GM23338 (cell line): ENCODE measurements at regions not wholly inside any gene's neighbourhood (a gene's known extent, or its start where the extent isn't known, plus 50 kb on each side); places are given as distances from the start of the nearest gene placed in this dataset.

ENCODE experiments used
- ATAC-seq: fragments of 200-7000 bp; cut with Tn5 transposase; 3 replicates; pipeline ENCODE4 v1.9.1; 2020
- DNase-seq: peaks from one replicate; pipeline ENCODE4 v3.0.0-alpha.2; 2015; ENCODE audit warnings: low spot score
- H2AFZ ChIP-seq: fragments of 200-600 bp; sonication (generic); 2 replicates; pipeline ENCODE4 v1.8.0; 2016; ENCODE audit warnings: antibody characterized with exemption, mild to moderate bottlenecking, moderate library complexity
- H3F3A ChIP-seq: fragments of 200-600 bp; sonication (generic); replicated peaks from 2 replicates; pipeline ENCODE4 v1.8.0; 2017; ENCODE audit warnings: antibody characterized with exemption, mixed run types, low read depth
- H3K27ac ChIP-seq: fragments of 200-600 bp; sonication (generic); 2 replicates; pipeline ENCODE4 v1.6.1; 2016; ENCODE audit warnings: low read depth
- H3K27me3 ChIP-seq: fragments of 200-600 bp; sonication (generic); 2 replicates; pipeline ENCODE4 v1.8.0; 2016; ENCODE audit warnings: mild to moderate bottlenecking, mixed run types, moderate library complexity; ENCODE audit not compliant: insufficient read depth
- H3K36me3 ChIP-seq: fragments of 200-600 bp; sonication (generic); 2 replicates; pipeline ENCODE4 v1.8.0; 2016; ENCODE audit warnings: mild to moderate bottlenecking; ENCODE audit not compliant: insufficient read depth
- H3K4me1 ChIP-seq: fragments of 200-600 bp; sonication (generic); 2 replicates; pipeline ENCODE4 v1.8.0; 2016; ENCODE audit warnings: mild to moderate bottlenecking, moderate library complexity; ENCODE audit not compliant: insufficient read depth
- H3K4me2 ChIP-seq: fragments of 200-600 bp; sonication (generic); 2 replicates; pipeline ENCODE4 v1.7.1; 2017; ENCODE audit warnings: mixed run types
- H3K4me3 ChIP-seq: fragments of 200-600 bp; sonication (generic); 2 replicates; pipeline ENCODE4 v1.6.1; 2016; ENCODE audit warnings: mixed run types
- H3K79me2 ChIP-seq: fragments of 200-600 bp; sonication (generic); replicated peaks from 2 replicates; pipeline ENCODE4 v1.8.0; 2017; ENCODE audit warnings: mild to moderate bottlenecking; ENCODE audit not compliant: insufficient read depth
- H3K9me2 ChIP-seq: fragments of 200-600 bp; sonication (generic); 2 replicates; pipeline ENCODE4 v1.8.0; 2017; ENCODE audit not compliant: insufficient read depth
- H4K20me1 ChIP-seq: fragments of 200-600 bp; sonication (generic); replicated peaks from 2 replicates; pipeline ENCODE4 v1.8.0; 2017; ENCODE audit warnings: mild to moderate bottlenecking; ENCODE audit not compliant: insufficient read depth
- H3K27ac Mint-ChIP-seq: 2 replicates; pipeline ENCODE4 v1.8.0; 2020; ENCODE audit warnings: inconsistent platforms, mild to moderate bottlenecking, moderate library complexity, mixed read lengths
- H3K27me3 Mint-ChIP-seq: 3 replicates; pipeline ENCODE4 v1.8.0; 2022; ENCODE audit warnings: low read depth, mild to moderate bottlenecking, moderate library complexity, mixed read lengths, inconsistent platforms; ENCODE audit not compliant: insufficient read depth, poor library complexity
- H3K36me3 Mint-ChIP-seq: 3 replicates; pipeline ENCODE4 v1.8.0; 2021; ENCODE audit warnings: low read depth, mild to moderate bottlenecking, inconsistent platforms, moderate library complexity, mixed read lengths
- H3K4me1 Mint-ChIP-seq: 3 replicates; pipeline ENCODE4 v1.8.0; 2020; ENCODE audit warnings: mild to moderate bottlenecking, inconsistent platforms, mixed read lengths
- H3K4me3 Mint-ChIP-seq: 3 replicates; pipeline ENCODE4 v1.8.0; 2021; ENCODE audit warnings: moderate library complexity, mild to moderate bottlenecking, inconsistent platforms, mixed read lengths
- H3K9me3 Mint-ChIP-seq: 3 replicates; pipeline ENCODE4 v1.8.0; 2020; ENCODE audit warnings: moderate library complexity, mild to moderate bottlenecking, inconsistent platforms, mixed read lengths
- CREB1 ChIP-seq: fragments of 250-450 bp; sonication (Bioruptor Pico); IDR thresholded peaks from 2 replicates; pipeline ENCODE4 v1.5.0; 2020; ENCODE audit warnings: low read depth, mild to moderate bottlenecking, moderate library complexity
- CTCF ChIP-seq, 2 experiments: fragments of 200-600 bp in 1 of 2; sonication (generic) in 1 of 2; conservative IDR thresholded peaks; 2 replicates each; pipeline versions ENCODE4 v1.5.1 to v1.6.1; 2016 to 2017; ENCODE audit warnings: antibody characterized with exemption in 2 of 2, low read depth in 2 of 2, mild to moderate bottlenecking in 2 of 2, moderate library complexity in 1 of 2
- ETS1 ChIP-seq: IDR thresholded peaks from 2 replicates; pipeline ENCODE4 v1.6.1; 2016; ENCODE audit warnings: antibody characterized with exemption
- EZH2 ChIP-seq: fragments of 200-600 bp; sonication (generic); IDR thresholded peaks from one replicate; pipeline ENCODE4 v1.8.0; 2017; ENCODE audit warnings: antibody characterized with exemption, mild to moderate bottlenecking, low read depth; ENCODE audit not compliant: unreplicated experiment
- EZH2phosphoT487 ChIP-seq: fragments of 200-600 bp; sonication (generic); IDR thresholded peaks from one replicate; pipeline ENCODE4 v1.8.1; 2018; ENCODE audit warnings: antibody characterized with exemption; ENCODE audit not compliant: unreplicated experiment
- JUNB ChIP-seq: IDR thresholded peaks from one replicate; pipeline ENCODE4 v1.6.1; 2016; ENCODE audit warnings: antibody characterized with exemption; ENCODE audit not compliant: unreplicated experiment
- NANOG ChIP-seq: IDR thresholded peaks from 2 replicates; pipeline ENCODE4 v1.6.1; 2016; ENCODE audit warnings: antibody characterized with exemption, borderline replicate concordance
- POLR2AphosphoS5 ChIP-seq: IDR thresholded peaks from 2 replicates; pipeline ENCODE4 v1.6.1; 2016; ENCODE audit warnings: antibody characterized with exemption, low read depth
- REST ChIP-seq: IDR thresholded peaks from one replicate; pipeline ENCODE4 v1.6.1; 2018; ENCODE audit warnings: antibody characterized with exemption; ENCODE audit not compliant: unreplicated experiment
- STAT1 ChIP-seq: IDR thresholded peaks from one replicate; pipeline ENCODE4 v1.6.1; 2016; ENCODE audit warnings: antibody characterized with exemption; ENCODE audit not compliant: unreplicated experiment
- ZNF114 ChIP-seq: fragments of 250-450 bp; sonication (Bioruptor Pico); IDR thresholded peaks from 2 replicates; pipeline ENCODE4 v1.5.0; 2020; ENCODE audit warnings: mild to moderate bottlenecking, moderate library complexity
- ZNF331 ChIP-seq: fragments of 250-450 bp; sonication (Bioruptor Pico); IDR thresholded peaks from 2 replicates; pipeline ENCODE4 v1.5.0; 2020; ENCODE audit warnings: low read depth, mild to moderate bottlenecking, moderate library complexity
- ZNF462 ChIP-seq: fragments of 250-450 bp; sonication (Bioruptor Pico); IDR thresholded peaks from 2 replicates; pipeline ENCODE4 v1.5.0; 2020; ENCODE audit warnings: mild to moderate bottlenecking, moderate library complexity

- H4K20me1 ChIP-seq = no peaks in the 10 kb centered on the region
- H3K4me1 ChIP-seq = 0 out of 2 replicates have a peak, but pooled peaks cover 2% of the 10 kb centered on the region
- TF ChIP-seq STAT1 = no peak
- TF ChIP-seq CTCF (conservative IDR thresholded peaks at IDR 0.05; ENCODE audit: low read depth in 2 of 2) = no peak
- TF ChIP-seq CREB1 (CRISPR knock-in tag) = no peak
- TF ChIP-seq EZH2phosphoT487 = no peak
- no peak for TF ChIP-seq JUNB
- TF ChIP-seq EZH2 = no peak
- no peak for TF ChIP-seq ZNF331 (CRISPR knock-in tag)
- no peak for TF ChIP-seq POLR2AphosphoS5
- no peak for TF ChIP-seq ZNF114
- no peak for TF ChIP-seq ETS1
- TF ChIP-seq REST = no peak
- no peak for TF ChIP-seq NANOG
- no peak for TF ChIP-seq ZNF462 (CRISPR knock-in tag)
- ATAC-seq (no peak), DNase-seq (peak; percentile 25)
- no peaks in the 10 kb centered on the region for H3F3A ChIP-seq
- Mint-ChIP-seq H3K4me1 (peaks cover 48% of the 10 kb centered on the region), H3K4me3 (no peak overlapping the region), H3K27ac (no peak overlapping the region), H3K9me3 (no peaks in the 10 kb centered on the region), H3K36me3 (no peaks in the 10 kb centered on the region), H3K27me3 (no peaks in the 10 kb centered on the region)
- no peaks in the 10 kb centered on the region for H3K79me2 ChIP-seq
- no peak overlapping the region for H2AFZ ChIP-seq
- H3K27me3 ChIP-seq = no peaks in the 10 kb centered on the region
- no peaks in the 10 kb centered on the region for H3K36me3 ChIP-seq
- no peak overlapping the region for H3K27ac ChIP-seq
- no peaks in the 10 kb centered on the region for H3K9me2 ChIP-seq
- no peak overlapping the region for H3K4me3 ChIP-seq
- no peak overlapping the region for H3K4me2 ChIP-seq
Observed at GRCh38 chr6:90934081-90934480, 347.2 kb upstream of the MAP3K7 start.
